ENCODE measurements at regions not wholly inside any gene's neighbourhood (a gene's known extent, or its start where the extent isn't known, plus 50 kb on each side); places are given as distances from the start of the nearest gene placed in this dataset.

GRCh38 chr1:244196571-244197285 is 145.6 kb downstream of the ZBTB18 start:
- DNase-seq: no peak

- DNase-seq: no peak
These were observed 146.8 kb downstream of the ZBTB18 start for GRCh38 chr1:244197851-244198375.

GRCh38 chr1:244199902-244200301 is 148.8 kb downstream of the ZBTB18 start:
- no peak for DNase-seq

GRCh38 chr1:244200596-244200995 is 149.5 kb downstream of the ZBTB18 start:
- no peak for DNase-seq

GRCh38 chr1:244201750-244202149 is 150.7 kb downstream of the ZBTB18 start:
- DNase-seq: no peak

- DNase-seq: no peak
These were observed 152.9 kb downstream of the ZBTB18 start for GRCh38 chr1:244204004-244204403.

- DNase-seq: no peak
These were observed 154.1 kb downstream of the ZBTB18 start for GRCh38 chr1:244205171-244205570.

GRCh38 chr1:244205906-244206305 is 154.8 kb downstream of the ZBTB18 start:
- no peak for DNase-seq

GRCh38 chr1:244207042-244207934 is 156.2 kb downstream of the ZBTB18 start:
- no peak for DNase-seq

GRCh38 chr1:244207935-244208244 is 156.8 kb downstream of the ZBTB18 start:
- DNase-seq: no peak

GRCh38 chr1:244209955-244210354 is 158.9 kb downstream of the ZBTB18 start:
- no peak for DNase-seq

GRCh38 chr1:244210884-244211558 is 159.9 kb downstream of the ZBTB18 start:
- no peak for DNase-seq

GRCh38 chr1:244211559-244211944 is 160.5 kb downstream of the ZBTB18 start:
- no peak for DNase-seq

GRCh38 chr1:244212219-244212618 is 161.1 kb downstream of the ZBTB18 start:
- DNase-seq: no peak

GRCh38 chr1:244212797-244213475 is 161.9 kb downstream of the ZBTB18 start:
- DNase-seq: no peak

- no peak for DNase-seq
These were observed 163.2 kb downstream of the ZBTB18 start for GRCh38 chr1:244214009-244214967.

GRCh38 chr1:244216836-244217235 is 165.8 kb downstream of the ZBTB18 start:
- no peak for DNase-seq

- no peak for DNase-seq
These were observed 166.6 kb downstream of the ZBTB18 start for GRCh38 chr1:244217711-244218110.

- no peak for DNase-seq
These were observed 167.1 kb downstream of the ZBTB18 start for GRCh38 chr1:244218220-244218619.

GRCh38 chr1:244219149-244219548 is 168.1 kb downstream of the ZBTB18 start:
- no peak for DNase-seq

- no peak for DNase-seq
These were observed 168.7 kb downstream of the ZBTB18 start for GRCh38 chr1:244219802-244220201.

- no peak for DNase-seq
These were observed 169.3 kb downstream of the ZBTB18 start for GRCh38 chr1:244220410-244220809.
